Adrenal gland (tissue), 9 donors: ENCODE measurements at regions not wholly inside any gene's neighbourhood (a gene's known extent, or its start where the extent isn't known, plus 50 kb on each side); places are given as distances from the start of the nearest gene placed in this dataset.

ENCODE experiments used
- DNase-seq, 7 donors: peaks; one replicate each; pipeline ENCODE4 v3.0.0-alpha.2; 2019 to 2020
- H3K27ac ChIP-seq, 5 donors: fragments of 200-600 bp; sonication (generic) in 4 of 5; 1 replicate in 3 of 5; 2 replicates in 2 of 5; pipeline versions ENCODE4 v1.5.1 to v1.8.0; 2016 to 2020; ENCODE audit warnings: mild to moderate bottlenecking in 1 of 5
- H3K27me3 ChIP-seq: fragments of 200-600 bp; 2 replicates; pipeline ENCODE4 v1.8.0; 2021
- H3K36me3 ChIP-seq, 2 donors: fragments of 200-600 bp; replicated peaks in 1 of 2; 1 replicate in 1 of 2; 2 replicates in 1 of 2; pipeline versions ENCODE4 v1.5.1 to v1.8.0; 2018 to 2022
- H3K4me1 ChIP-seq, 2 donors: fragments of 200-600 bp; replicated peaks in 1 of 2; 1 replicate in 1 of 2; 2 replicates in 1 of 2; pipeline versions ENCODE4 v1.5.1 to v1.8.0; 2018 to 2021
- H3K4me3 ChIP-seq, 4 donors: fragments of 200-600 bp; sonication (generic) in 3 of 4; one replicate each; pipeline ENCODE4 v1.5.1; 2016 to 2018
- H3K9me3 ChIP-seq, 3 donors: fragments of 200-600 bp; sonication (generic) in 1 of 3; replicated peaks in 1 of 3; 1 replicate in 2 of 3; 2 replicates in 1 of 3; pipeline versions ENCODE4 v1.5.1 to v1.8.0; 2016 to 2021
- CTCF ChIP-seq, 6 experiments: fragments of 450-650 bp in 4 of 6; fragments of 200-600 bp in 2 of 6; sonication (generic) in 1 of 6; IDR thresholded peaks; 1 replicate in 5 of 6; 2 replicates in 1 of 6; pipeline versions ENCODE4 v1.5.1 to v1.8.0; 2016 to 2021; ENCODE audit warnings: antibody characterized with exemption in 6 of 6, mild to moderate bottlenecking in 2 of 6, moderate library complexity in 1 of 6
- POLR2A ChIP-seq, 2 donors: fragments of 450-650 bp; IDR thresholded peaks; one replicate each; pipeline ENCODE4 v1.6.1; 2017; ENCODE audit warnings: antibody characterized with exemption in 2 of 2, mild to moderate bottlenecking in 2 of 2, moderate library complexity in 1 of 2
- WGBS, 4 donors: extraction: QIAGEN DNeasy Blood & Tissue Kit in 2 of 4; methylation state at CpG; one replicate each; pipeline versions ENCODE4 v1.1.5 to v1.1.7; 2013 to 2017; 5-methylcytosine and 5-hydroxymethylcytosine counted together
- intact Hi-C, 2 donors: fragments of 100-400 bp; cut with DNase I; formaldehyde crosslinking; loops; one replicate each; pipeline versions ENCODE4 v1.14.1 to v1.15.0; 2022 to 2023
- donor health status: healthy with polysubstance abuse.
- donor health status: Bipolar disorder and iron deficiency.
- donor health status: DM: yes; HTN: yes; CAD: no.
- donor health status: DM: no; HTN: no; CAD: no.
- donor health status: DM: no; HTN: no; CAD: no.

- no peaks in the 10 kb centered on the region for H3K4me1 ChIP-seq
- H3K9me3 ChIP-seq: peaks cover 0 to 7% (median 0%) of the 10 kb centered on the region in 3 donors
- TF ChIP-seq POLR2A (IDR thresholded peaks at IDR 0.05) (no peak), CTCF (IDR thresholded peaks at IDR 0.05) (no peak)
- no peaks in the 10 kb centered on the region for H3K27me3 ChIP-seq
- no peak for DNase-seq
- intact Hi-C loops: no loop called here
- 73 to 89% (median 82%) methylated on average over 3 of the region's 3 CpGs for WGBS, 4 donors
- H3K36me3 ChIP-seq: no peaks in the 10 kb centered on the region
- no peak overlapping the region for H3K4me3 ChIP-seq
- no peak overlapping the region for H3K27ac ChIP-seq
These were observed 221.9 kb upstream of the OPRM1 start for GRCh38 chr6:153817173-153817572.

DNA sequence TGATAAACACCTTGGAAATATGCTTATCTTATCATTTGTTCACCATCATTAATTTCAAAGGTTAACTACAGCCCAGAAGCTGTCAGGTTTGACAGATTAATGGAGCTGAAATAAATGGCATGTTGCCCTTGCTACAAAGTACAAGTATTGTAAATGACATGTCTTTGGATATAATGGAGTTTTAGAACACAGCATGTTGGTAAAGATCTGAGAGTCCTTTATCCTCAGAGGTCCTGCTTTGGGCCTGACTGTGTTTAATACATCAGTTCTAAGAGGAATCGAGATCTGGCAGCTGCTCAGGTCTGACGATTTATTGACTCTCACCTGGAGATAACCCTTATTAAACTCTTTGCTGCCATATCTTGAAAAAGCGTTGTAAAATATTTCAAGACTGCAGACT, 222.7 kb upstream of the OPRM1 start:
- Histone ChIP-seq H3K4me1 (no peaks in the 10 kb centered on the region), H3K36me3 (no peaks in the 10 kb centered on the region), H3K9me3 (peaks cover 0 to 7% (median 0%) of the 10 kb centered on the region in 3 donors), H3K27me3 (no peaks in the 10 kb centered on the region), H3K27ac (no peak overlapping the region), H3K4me3 (no peak overlapping the region)
- TF ChIP-seq CTCF (IDR thresholded peaks at IDR 0.05): no peak
- no peak for TF ChIP-seq POLR2A (IDR thresholded peaks at IDR 0.05)
- intact Hi-C loops: no loop called here
- no peak for DNase-seq
- 26 to 45% (median 36%) methylated on average over 3 of the region's 3 CpGs for WGBS, 4 donors

DNA sequence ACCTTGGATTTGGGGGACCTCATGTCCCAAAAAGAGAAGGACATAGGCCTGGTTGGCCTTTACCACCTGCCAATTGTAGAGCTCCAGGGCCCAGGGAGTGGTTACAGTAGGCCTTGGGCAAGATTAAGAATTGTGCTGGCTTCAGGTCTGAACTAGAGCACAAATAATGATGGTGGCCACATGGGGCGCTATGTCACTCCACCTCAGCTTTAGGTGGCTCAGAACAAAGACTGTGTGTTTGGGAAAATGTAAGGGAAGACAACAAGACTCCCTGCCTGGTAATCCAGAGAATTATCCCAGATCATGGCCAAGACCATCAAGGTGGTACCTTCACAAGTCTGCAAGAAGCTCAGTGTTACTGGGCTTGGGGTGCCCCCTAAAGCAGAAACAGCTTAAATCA, 224.9 kb upstream of the OPRM1 start:
- DNase-seq: no peak
- Histone ChIP-seq H3K27ac (no peak overlapping the region), H3K36me3 (no peaks in the 10 kb centered on the region), H3K27me3 (no peaks in the 10 kb centered on the region), H3K9me3 (peaks cover 0 to 7% (median 0%) of the 10 kb centered on the region in 3 donors), H3K4me3 (no peak overlapping the region), H3K4me1 (no peaks in the 10 kb centered on the region)
- no peak for TF ChIP-seq POLR2A (IDR thresholded peaks at IDR 0.05)
- TF ChIP-seq CTCF (IDR thresholded peaks at IDR 0.05): no peak
- WGBS, 4 donors: 20 to 35% (median 28%) methylated on average over 1 of the region's 1 CpG
- intact Hi-C loops: no loop called here

DNA sequence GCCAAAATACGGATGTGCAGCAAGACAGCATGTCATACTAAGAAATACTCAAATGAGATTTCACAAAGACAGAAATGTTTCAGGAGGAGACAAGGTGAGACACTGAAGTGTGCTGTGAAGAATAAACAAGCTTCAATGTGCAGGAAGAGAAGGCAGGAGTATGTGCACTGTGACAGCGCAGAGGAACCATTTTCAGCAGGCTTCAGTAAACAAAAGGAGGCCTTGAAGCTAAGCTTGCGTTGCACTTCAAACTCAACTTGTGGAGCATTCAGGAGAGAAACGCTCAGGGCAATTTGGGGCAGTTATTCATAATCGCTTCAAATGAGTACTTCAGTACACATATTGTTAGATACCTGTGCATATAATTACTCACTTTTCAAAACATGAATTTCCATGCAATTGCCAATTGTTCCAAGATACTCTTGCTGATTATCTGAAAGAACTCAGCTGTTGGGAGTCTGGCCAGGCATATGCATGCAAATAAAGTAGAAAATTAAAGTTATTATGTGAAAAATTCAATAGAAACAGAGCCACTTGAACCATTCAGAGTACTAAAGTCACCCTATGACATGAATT, 234.2 kb upstream of the OPRM1 start:
- H3K4me1 ChIP-seq: no peaks in the 10 kb centered on the region
- no peaks in the 10 kb centered on the region for H3K27me3 ChIP-seq
- no peak for TF ChIP-seq CTCF (IDR thresholded peaks at IDR 0.05)
- TF ChIP-seq POLR2A (IDR thresholded peaks at IDR 0.05): no peak
- no peak for DNase-seq
- intact Hi-C loops: no loop called here
- 58 to 74% (median 70%) methylated on average over 5 of the region's 5 CpGs for WGBS, 4 donors
- no peak overlapping the region for H3K27ac ChIP-seq
- no peaks in the 10 kb centered on the region for H3K36me3 ChIP-seq
- H3K9me3 ChIP-seq: no peaks in the 10 kb centered on the region
- H3K4me3 ChIP-seq: no peak overlapping the region
